GM12878 (cell line): ENCODE measurements at regions not wholly inside any gene's neighbourhood (a gene's known extent, or its start where the extent isn't known, plus 50 kb on each side); places are given as distances from the start of the nearest gene placed in this dataset.

Source experiments
- ATAC-seq: fragments of 200-7000 bp; cut with Tn5 transposase; 3 replicates; pipeline ENCODE4 v1.9.1; 2020; ENCODE audit warnings: mild to moderate bottlenecking, moderate library complexity
- BruUV-seq: library from RNA; stranded (reverse); fragments of 400-500 nt; replicated peaks from 2 replicates; lab custom pipeline; 2021; lab: Mats Ljungman, UMichigan
- CTCF ChIA-PET: fragments of 300-600 bp; sonication (Branson Sonifier 250); formaldehyde crosslinking; extraction: SDS; loops from one replicate; lab custom pipeline; 2021; ENCODE audit warnings: inconsistent platforms; lab: Yijun Ruan, JAX
- POLR2A ChIA-PET: fragments of 350-600 bp; formaldehyde crosslinking; extraction: SDS; loops from one replicate; lab custom pipeline; 2021; ENCODE audit warnings: inconsistent platforms; lab: Charles Lee
- RAD21 ChIA-PET: fragments of 300-600 bp; sonication (Branson Sonifier 250); formaldehyde crosslinking; loops from one replicate; lab custom pipeline; 2023; ENCODE audit warnings: antibody characterized with exemption; ENCODE audit not compliant: unreplicated experiment; lab: Charles Lee
- SMC1A ChIA-PET: fragments of 300-600 bp; sonication (Branson Sonifier 250); formaldehyde crosslinking; loops from one replicate; lab custom pipeline; 2023; ENCODE audit not compliant: unreplicated experiment, uncharacterized antibody; lab: Charles Lee
- DNase-seq: peaks from one replicate; pipeline ENCODE4 v3.0.0-alpha.2; 2011; ENCODE audit warnings: low read depth, low spot score
- FAIRE-seq: peaks from 3 replicates; lab custom pipeline; 2011; peaks lifted over from hg19 to GRCh38; lab: Jason Lieb, UNC
- H2AFZ ChIP-seq: 2 replicates; pipeline ENCODE4 v1.6.0; 2011; ENCODE audit warnings: low read depth, low read length, control low read depth; ENCODE audit not compliant: control insufficient read depth
- H3K27ac ChIP-seq: 2 replicates; pipeline ENCODE4 v1.5.1; 2011; ENCODE audit warnings: control low read depth; ENCODE audit not compliant: control insufficient read depth, insufficient read depth
- H3K27me3 ChIP-seq, 2 experiments: replicated peaks in 1 of 2; 2 replicates each; pipeline versions ENCODE4 v1.6.0 to v1.6.1; 2011; ENCODE audit warnings: low read length in 1 of 2; ENCODE audit not compliant: control insufficient read depth in 2 of 2, insufficient read depth in 2 of 2
- H3K36me3 ChIP-seq, 2 experiments: 2 replicates each; pipeline ENCODE4 v1.5.1; 2011; ENCODE audit warnings: low read length in 1 of 2; ENCODE audit not compliant: control insufficient read depth in 2 of 2, insufficient read depth in 2 of 2
- H3K4me1 ChIP-seq: 2 replicates; pipeline ENCODE4 v1.6.1; 2011; ENCODE audit warnings: mild to moderate bottlenecking, low read length, moderate library complexity, mixed read lengths; ENCODE audit not compliant: control insufficient read depth, insufficient read depth
- H3K4me2 ChIP-seq: 2 replicates; pipeline ENCODE4 v1.6.0; 2011; ENCODE audit warnings: control low read depth; ENCODE audit not compliant: control insufficient read depth, insufficient read depth
- H3K4me3 ChIP-seq: fragments of 200-600 bp; sonication (generic); 2 replicates; pipeline ENCODE4 v1.5.1; 2016
- H3K79me2 ChIP-seq: 2 replicates; pipeline ENCODE4 v1.6.0; 2011; ENCODE audit warnings: low read length; ENCODE audit not compliant: control insufficient read depth, insufficient read depth
- H3K9ac ChIP-seq: 2 replicates; pipeline ENCODE4 v1.8.0; 2011; ENCODE audit warnings: low read length, control low read depth, mixed read lengths; ENCODE audit not compliant: control insufficient read depth, insufficient read depth
- H3K9me3 ChIP-seq: replicated peaks from 3 replicates; pipeline ENCODE4 v1.5.1; 2011; ENCODE audit warnings: mild to moderate bottlenecking, low read length; ENCODE audit not compliant: control insufficient read depth, insufficient read depth
- H4K20me1 ChIP-seq: 2 replicates; pipeline ENCODE4 v1.6.0; 2011; ENCODE audit not compliant: control insufficient read depth, insufficient read depth
- BRCA1 ChIP-seq: IDR thresholded peaks from 2 replicates; pipeline ENCODE4 v1.6.1; 2011; ENCODE audit warnings: low read depth, low read length, improper control_type of control experiment
- CBFB ChIP-seq: IDR thresholded peaks from 2 replicates; pipeline ENCODE4 v1.6.1; 2016; ENCODE audit warnings: antibody characterized with exemption, low read depth
- EGR1 ChIP-seq, 2 experiments: IDR thresholded peaks; 1 replicate in 1 of 2; 2 replicates in 1 of 2; pipeline ENCODE4 v1.6.1; 2011 to 2012; ENCODE audit warnings: low read depth in 2 of 2, low read length in 2 of 2, borderline replicate concordance in 1 of 2, mild to moderate bottlenecking in 1 of 2, moderate library complexity in 1 of 2
- FOS ChIP-seq: IDR thresholded peaks from 3 replicates; pipeline ENCODE4 v1.6.1; 2011; ENCODE audit warnings: borderline replicate concordance; ENCODE audit not compliant: insufficient read length; ENCODE audit errors: extremely low read depth
- FOXK2 ChIP-seq: fragments of 450-650 bp; IDR thresholded peaks from 2 replicates; pipeline ENCODE4 v1.6.1; 2017; ENCODE audit warnings: mild to moderate bottlenecking, moderate library complexity
- IRF4 ChIP-seq: IDR thresholded peaks from 2 replicates; pipeline ENCODE4 v1.6.1; 2011; ENCODE audit warnings: low read depth, low read length
- JUND ChIP-seq: IDR thresholded peaks from 2 replicates; pipeline ENCODE4 v1.6.1; 2012; ENCODE audit warnings: low read depth, mild to moderate bottlenecking, low read length, improper control_type of control experiment, moderate library complexity
- RB1 ChIP-seq: fragments of 450-650 bp; formaldehyde crosslinking; IDR thresholded peaks from 2 replicates; pipeline ENCODE4 v1.6.1; 2017; ENCODE audit warnings: mild to moderate bottlenecking, borderline replicate concordance
- SMC3 ChIP-seq: IDR thresholded peaks from 2 replicates; pipeline ENCODE4 v1.6.1; 2011; ENCODE audit warnings: low read length, improper control_type of control experiment, borderline replicate concordance
- SP1 ChIP-seq: IDR thresholded peaks from one replicate; pipeline ENCODE4 v1.6.1; 2011; ENCODE audit warnings: low read depth, low read length
- TCF7 ChIP-seq: IDR thresholded peaks from 2 replicates; pipeline ENCODE4 v1.6.1; 2014; ENCODE audit warnings: antibody characterized with exemption, borderline replicate concordance
- ZNF384 ChIP-seq: IDR thresholded peaks from 2 replicates; pipeline ENCODE4 v1.6.1; 2012; ENCODE audit warnings: low read depth, mild to moderate bottlenecking, low read length, improper control_type of control experiment, borderline replicate concordance
- ZNF622 ChIP-seq: fragments of 450-650 bp; IDR thresholded peaks from 2 replicates; pipeline ENCODE4 v1.6.1; 2017; ENCODE audit warnings: mild to moderate bottlenecking, inconsistent platforms
- WGBS: methylation state at CpG from one replicate; pipeline ENCODE4 v1.1.6; 2016; ENCODE audit warnings: low lambda C conversion rate; ENCODE audit not compliant: insufficient replicate concordance, insufficient coverage; ENCODE audit errors: missing lambda C conversion rate; 5-methylcytosine and 5-hydroxymethylcytosine counted together
- in situ Hi-C: fragments of 300-500 bp; cut with MboI; formaldehyde crosslinking; loops from 9 replicates; pipeline ENCODE4 v1.14.3; 2018; ENCODE audit warnings: mixed read lengths
- intact Hi-C: fragments of 100-400 bp; cut with micrococcal nuclease; formaldehyde crosslinking; loops from one replicate; pipeline ENCODE4 v1.14.2; 2022; ENCODE audit not compliant: unreplicated experiment
- TF ChIP-seq, protein P1 (sequence below): fragments of 450-650 bp; formaldehyde crosslinking; IDR thresholded peaks from 2 replicates; pipeline ENCODE4 v1.5.0; 2022; ENCODE audit warnings: mild to moderate bottlenecking, missing genetic modification characterization
- TF ChIP-seq, protein P2 (sequence below): IDR thresholded peaks from 2 replicates; pipeline ENCODE4 v1.6.1; 2012; ENCODE audit warnings: low read depth, low read length, improper control_type of control experiment

DNA sequence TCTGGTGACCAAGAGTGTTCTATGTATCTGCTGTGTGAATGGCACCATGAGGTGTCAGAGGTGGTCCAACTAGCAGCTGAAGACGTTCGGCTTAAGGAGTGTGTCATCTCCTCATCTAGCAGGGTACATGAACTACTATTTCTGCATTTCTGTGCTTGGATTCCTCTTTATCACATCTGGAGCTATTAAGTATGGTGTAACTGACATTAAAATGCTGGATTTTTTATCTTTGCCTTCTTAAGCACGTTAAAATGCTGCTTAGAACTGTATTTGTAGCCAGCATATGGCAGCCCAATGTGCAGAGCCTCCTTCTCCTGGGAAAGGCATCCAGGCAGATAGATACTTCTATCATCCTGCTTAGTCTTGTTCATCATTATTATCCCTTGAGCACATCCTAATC lies 409.3 kb upstream of the MMADHC start:
- ChIA-PET POLR2A (no interaction called here), SMC1A (no interaction called here), RAD21 (no interaction called here), CTCF (no interaction called here)
- BruUV-seq: no TSS peak
- Histone ChIP-seq H3K79me2 (no peaks in the 10 kb centered on the region), H3K27me3 (no peaks in the 10 kb centered on the region), H3K9ac (no peak overlapping the region), H3K4me1 (no peaks in the 10 kb centered on the region), H4K20me1 (no peaks in the 10 kb centered on the region), H3K27ac (no peak overlapping the region), H3K9me3 (no peaks in the 10 kb centered on the region), H3K4me2 (no peak overlapping the region), H2AFZ (no peak overlapping the region), H3K36me3 (no peaks in the 10 kb centered on the region), H3K4me3 (no peak overlapping the region)
- ATAC-seq (no peak), DNase-seq (no peak), FAIRE-seq (no peak)
- TF ChIP-seq ZNF622: no peak
- TF ChIP-seq, protein P1, sequence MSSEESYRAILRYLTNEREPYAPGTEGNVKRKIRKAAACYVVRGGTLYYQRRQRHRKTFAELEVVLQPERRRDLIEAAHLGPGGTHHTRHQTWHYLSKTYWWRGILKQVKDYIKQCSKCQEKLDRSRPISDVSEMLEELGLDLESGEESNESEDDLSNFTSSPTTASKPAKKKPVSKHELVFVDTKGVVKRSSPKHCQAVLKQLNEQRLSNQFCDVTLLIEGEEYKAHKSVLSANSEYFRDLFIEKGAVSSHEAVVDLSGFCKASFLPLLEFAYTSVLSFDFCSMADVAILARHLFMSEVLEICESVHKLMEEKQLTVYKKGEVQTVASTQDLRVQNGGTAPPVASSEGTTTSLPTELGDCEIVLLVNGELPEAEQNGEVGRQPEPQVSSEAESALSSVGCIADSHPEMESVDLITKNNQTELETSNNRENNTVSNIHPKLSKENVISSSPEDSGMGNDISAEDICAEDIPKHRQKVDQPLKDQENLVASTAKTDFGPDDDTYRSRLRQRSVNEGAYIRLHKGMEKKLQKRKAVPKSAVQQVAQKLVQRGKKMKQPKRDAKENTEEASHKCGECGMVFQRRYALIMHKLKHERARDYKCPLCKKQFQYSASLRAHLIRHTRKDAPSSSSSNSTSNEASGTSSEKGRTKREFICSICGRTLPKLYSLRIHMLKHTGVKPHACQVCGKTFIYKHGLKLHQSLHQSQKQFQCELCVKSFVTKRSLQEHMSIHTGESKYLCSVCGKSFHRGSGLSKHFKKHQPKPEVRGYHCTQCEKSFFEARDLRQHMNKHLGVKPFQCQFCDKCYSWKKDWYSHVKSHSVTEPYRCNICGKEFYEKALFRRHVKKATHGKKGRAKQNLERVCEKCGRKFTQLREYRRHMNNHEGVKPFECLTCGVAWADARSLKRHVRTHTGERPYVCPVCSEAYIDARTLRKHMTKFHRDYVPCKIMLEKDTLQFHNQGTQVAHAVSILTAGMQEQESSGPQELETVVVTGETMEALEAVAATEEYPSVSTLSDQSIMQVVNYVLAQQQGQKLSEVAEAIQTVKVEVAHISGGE: no peak
- no peak for TF ChIP-seq SMC3
- no peak for TF ChIP-seq IRF4
- TF ChIP-seq TCF7: no peak
- no peak for TF ChIP-seq SP1
- TF ChIP-seq, protein P2, sequence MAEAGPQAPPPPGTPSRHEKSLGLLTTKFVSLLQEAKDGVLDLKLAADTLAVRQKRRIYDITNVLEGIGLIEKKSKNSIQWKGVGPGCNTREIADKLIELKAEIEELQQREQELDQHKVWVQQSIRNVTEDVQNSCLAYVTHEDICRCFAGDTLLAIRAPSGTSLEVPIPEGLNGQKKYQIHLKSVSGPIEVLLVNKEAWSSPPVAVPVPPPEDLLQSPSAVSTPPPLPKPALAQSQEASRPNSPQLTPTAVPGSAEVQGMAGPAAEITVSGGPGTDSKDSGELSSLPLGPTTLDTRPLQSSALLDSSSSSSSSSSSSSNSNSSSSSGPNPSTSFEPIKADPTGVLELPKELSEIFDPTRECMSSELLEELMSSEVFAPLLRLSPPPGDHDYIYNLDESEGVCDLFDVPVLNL: no peak
- TF ChIP-seq CBFB: no peak
- no peak for TF ChIP-seq FOS
- TF ChIP-seq JUND: no peak
- TF ChIP-seq RB1: no peak
- no peak for TF ChIP-seq BRCA1
- no peak for TF ChIP-seq ZNF384
- TF ChIP-seq EGR1 (IDR thresholded peaks at IDR 0.05; ENCODE audit: borderline replicate concordance in 1 of 2, low read depth in 2 of 2, low read length in 2 of 2): no peak
- TF ChIP-seq FOXK2: no peak
- in situ Hi-C loops: no loop called here
- WGBS: 17% methylated on average over 3 of the region's 3 CpGs
- intact Hi-C loops: no loop called here
